ENCODE measurements at regions not wholly inside any gene's neighbourhood (a gene's known extent, or its start where the extent isn't known, plus 50 kb on each side); places are given as distances from the start of the nearest gene placed in this dataset.

DNA sequence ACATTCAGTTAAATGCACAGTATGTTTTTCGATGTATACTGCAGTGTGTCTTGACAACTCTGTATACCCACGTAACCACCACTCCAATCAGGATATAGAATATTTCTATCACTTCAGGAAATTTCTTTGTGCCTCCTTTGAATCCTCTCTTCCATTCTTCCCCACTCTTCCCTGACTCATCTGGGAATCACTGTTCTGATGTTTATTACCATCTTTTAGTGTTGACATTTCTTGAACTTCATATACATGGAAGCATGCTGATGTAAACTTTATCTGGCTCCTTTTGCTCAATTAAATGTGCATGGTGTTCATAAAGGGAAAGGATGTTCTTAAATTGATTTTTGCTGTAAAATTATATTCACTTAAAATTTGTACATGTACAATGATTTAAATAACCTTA lies 319.9 kb downstream of the PCDH7 start:
- H4K20me1 ChIP-seq (ENCODE audit: control insufficient read depth, insufficient read depth, insufficient read length): no peaks in the 10 kb centered on the region
- WGBS (ENCODE audit: extremely low coverage, insufficient read length, low lambda C conversion rate): no CpG with 5 or more reads among the region's 2 CpGs
- H2BK5ac ChIP-seq (ENCODE audit: insufficient read length, low read length): no peak overlapping the region

More for the DNA sequence above, 319.9 kb downstream of the PCDH7 start:
- Mint-ChIP-seq H3K27ac (peak overlapping the region in 1 of 3 experiments; percentile 7; a peak in 2 of 7 replicates), H3K27me3 (ENCODE audit: low read depth) (no peaks in the 10 kb centered on the region), H3K4me3 (no peak overlapping the region), H3K4me1 (peaks cover 42 to 44% of the 10 kb centered on the region in 2 experiments), H3K36me3 (ENCODE audit: insufficient read depth in 1 of 3, low read depth in 3 of 3) (no peaks in the 10 kb centered on the region; a peak in 2 of 7 replicates), H3K9me3 (no peaks in the 10 kb centered on the region; a peak in 1 of 5 replicates)
- no peak overlapping the region for H3K18ac ChIP-seq (ENCODE audit: insufficient read length, low read depth, low read length)
- no peak overlapping the region for H4K5ac ChIP-seq (ENCODE audit: insufficient read length, low read depth, low read length)
- H3K79me1 ChIP-seq (ENCODE audit: insufficient read depth, low read depth, low read length, poor library complexity, severe bottlenecking): no peaks in the 10 kb centered on the region
- H3K4me2 ChIP-seq (ENCODE audit: insufficient read depth, insufficient read length, low read length): no peak overlapping the region
- no peak overlapping the region for H2BK20ac ChIP-seq (ENCODE audit: low read depth, low read length, poor library complexity, severe bottlenecking)
- H3K27me3 ChIP-seq (ENCODE audit: insufficient read depth, low read length): no peaks in the 10 kb centered on the region
- H2BK12ac ChIP-seq (ENCODE audit: insufficient read length, low read depth, low read length): no peak overlapping the region
- H3K23ac ChIP-seq (ENCODE audit: insufficient read length, low read depth, low read length): no peak overlapping the region
- H3K4me1 ChIP-seq (ENCODE audit: insufficient read depth, low read length): peaks cover 8% of the 10 kb centered on the region; the same call in 1 of the 2 replicates
- no peak overlapping the region for H3K9ac ChIP-seq (ENCODE audit: extremely low read depth, insufficient read length, low read length)
- no peak overlapping the region for H3K56ac ChIP-seq (ENCODE audit: insufficient read length, low read depth, low read length)
- H4K8ac ChIP-seq (replicated peaks; ENCODE audit: insufficient read length, low read depth, low read length): no peak overlapping the region
- TF ChIP-seq, protein P1, sequence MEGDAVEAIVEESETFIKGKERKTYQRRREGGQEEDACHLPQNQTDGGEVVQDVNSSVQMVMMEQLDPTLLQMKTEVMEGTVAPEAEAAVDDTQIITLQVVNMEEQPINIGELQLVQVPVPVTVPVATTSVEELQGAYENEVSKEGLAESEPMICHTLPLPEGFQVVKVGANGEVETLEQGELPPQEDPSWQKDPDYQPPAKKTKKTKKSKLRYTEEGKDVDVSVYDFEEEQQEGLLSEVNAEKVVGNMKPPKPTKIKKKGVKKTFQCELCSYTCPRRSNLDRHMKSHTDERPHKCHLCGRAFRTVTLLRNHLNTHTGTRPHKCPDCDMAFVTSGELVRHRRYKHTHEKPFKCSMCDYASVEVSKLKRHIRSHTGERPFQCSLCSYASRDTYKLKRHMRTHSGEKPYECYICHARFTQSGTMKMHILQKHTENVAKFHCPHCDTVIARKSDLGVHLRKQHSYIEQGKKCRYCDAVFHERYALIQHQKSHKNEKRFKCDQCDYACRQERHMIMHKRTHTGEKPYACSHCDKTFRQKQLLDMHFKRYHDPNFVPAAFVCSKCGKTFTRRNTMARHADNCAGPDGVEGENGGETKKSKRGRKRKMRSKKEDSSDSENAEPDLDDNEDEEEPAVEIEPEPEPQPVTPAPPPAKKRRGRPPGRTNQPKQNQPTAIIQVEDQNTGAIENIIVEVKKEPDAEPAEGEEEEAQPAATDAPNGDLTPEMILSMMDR (conservative IDR thresholded peaks at IDR 0.05): no peak
- no peak overlapping the region for H2AK5ac ChIP-seq (ENCODE audit: insufficient read length, low read length)
- H4K91ac ChIP-seq (ENCODE audit: insufficient read length, low read depth, low read length): no peak overlapping the region
- no peaks in the 10 kb centered on the region for H3K9me3 ChIP-seq (ENCODE audit: control insufficient read depth, low read depth, low read length)
- H3T11ph ChIP-seq (ENCODE audit: low read length): no peak overlapping the region
- H3K23me2 ChIP-seq (ENCODE audit: insufficient read length, low read depth, low read length, poor library complexity, severe bottlenecking): no peaks in the 10 kb centered on the region
- H2BK120ac ChIP-seq (ENCODE audit: low read depth, low read length, poor library complexity, severe bottlenecking): no peak overlapping the region
- H3K4ac ChIP-seq (ENCODE audit: low read depth, low read length): no peak overlapping the region
- H3K79me2 ChIP-seq (ENCODE audit: insufficient read depth, low read length): no peaks in the 10 kb centered on the region
- no peak overlapping the region for H2AFZ ChIP-seq (ENCODE audit: low read length)
- H2BK15ac ChIP-seq (ENCODE audit: low read depth, low read length): no peak overlapping the region
- H3K14ac ChIP-seq (ENCODE audit: insufficient read depth, low read length): no peak overlapping the region
- no peak overlapping the region for H3K27ac ChIP-seq (ENCODE audit: insufficient read length, low read depth, low read length)
- DNase-seq: no peak

All from H9 (cell line).